DND-41 (cell line): ENCODE measurements at regions not wholly inside any gene's neighbourhood (a gene's known extent, or its start where the extent isn't known, plus 50 kb on each side); places are given as distances from the start of the nearest gene placed in this dataset.

Source experiments
- EZH2 ChIP-seq: IDR thresholded peaks from 3 replicates; pipeline ENCODE4 v1.6.1; 2012; ENCODE audit warnings: borderline replicate concordance, low read depth, mild to moderate bottlenecking, moderate library complexity, low read length, inconsistent platforms; ENCODE audit not compliant: severe bottlenecking
- TF ChIP-seq, protein P1 (sequence below): IDR thresholded peaks from 2 replicates; pipeline ENCODE4 v1.5.1; 2012; ENCODE audit warnings: borderline replicate concordance, low read length, moderate library complexity, mild to moderate bottlenecking; ENCODE audit not compliant: poor library complexity, severe bottlenecking; ENCODE audit errors: extremely low read depth

DNA sequence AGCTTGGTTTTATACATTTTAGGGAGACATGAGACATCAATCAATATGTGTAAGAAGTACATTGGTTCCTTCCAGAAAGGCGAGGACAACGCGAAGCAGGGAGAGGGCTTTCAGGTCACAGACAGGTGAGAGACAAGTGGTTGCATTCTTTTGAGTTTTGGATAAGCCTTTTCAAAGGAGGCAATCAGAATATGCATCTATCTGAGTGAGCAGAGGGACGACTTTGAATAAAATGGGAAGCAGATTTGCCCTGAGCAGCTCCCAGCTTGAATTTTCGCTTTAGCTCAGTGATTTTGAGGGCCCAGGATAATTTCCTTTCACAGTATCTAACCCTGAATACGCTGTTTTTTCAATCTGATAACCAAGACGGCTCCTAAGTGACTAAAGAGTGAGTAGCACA is 82.5 kb upstream of the MYO3A start:
- TF ChIP-seq, protein P1, sequence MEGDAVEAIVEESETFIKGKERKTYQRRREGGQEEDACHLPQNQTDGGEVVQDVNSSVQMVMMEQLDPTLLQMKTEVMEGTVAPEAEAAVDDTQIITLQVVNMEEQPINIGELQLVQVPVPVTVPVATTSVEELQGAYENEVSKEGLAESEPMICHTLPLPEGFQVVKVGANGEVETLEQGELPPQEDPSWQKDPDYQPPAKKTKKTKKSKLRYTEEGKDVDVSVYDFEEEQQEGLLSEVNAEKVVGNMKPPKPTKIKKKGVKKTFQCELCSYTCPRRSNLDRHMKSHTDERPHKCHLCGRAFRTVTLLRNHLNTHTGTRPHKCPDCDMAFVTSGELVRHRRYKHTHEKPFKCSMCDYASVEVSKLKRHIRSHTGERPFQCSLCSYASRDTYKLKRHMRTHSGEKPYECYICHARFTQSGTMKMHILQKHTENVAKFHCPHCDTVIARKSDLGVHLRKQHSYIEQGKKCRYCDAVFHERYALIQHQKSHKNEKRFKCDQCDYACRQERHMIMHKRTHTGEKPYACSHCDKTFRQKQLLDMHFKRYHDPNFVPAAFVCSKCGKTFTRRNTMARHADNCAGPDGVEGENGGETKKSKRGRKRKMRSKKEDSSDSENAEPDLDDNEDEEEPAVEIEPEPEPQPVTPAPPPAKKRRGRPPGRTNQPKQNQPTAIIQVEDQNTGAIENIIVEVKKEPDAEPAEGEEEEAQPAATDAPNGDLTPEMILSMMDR, result no peak
- no peak for TF ChIP-seq EZH2
